PC-9 (cell line): ENCODE measurements at regions not wholly inside any gene's neighbourhood (a gene's known extent, or its start where the extent isn't known, plus 50 kb on each side); places are given as distances from the start of the nearest gene placed in this dataset.

Source experiments
- EZH2 ChIP-seq: fragments of 200-600 bp; sonication (generic); IDR thresholded peaks from 2 replicates; pipeline ENCODE4 v1.8.0; 2017; ENCODE audit warnings: antibody characterized with exemption, low read depth
- TF ChIP-seq, protein P1 (sequence below): fragments of 200-600 bp; sonication (generic); conservative IDR thresholded peaks from 2 replicates; pipeline ENCODE4 v1.6.1; 2017; ENCODE audit warnings: mixed run types, antibody characterized with exemption, mild to moderate bottlenecking, moderate library complexity

DNA sequence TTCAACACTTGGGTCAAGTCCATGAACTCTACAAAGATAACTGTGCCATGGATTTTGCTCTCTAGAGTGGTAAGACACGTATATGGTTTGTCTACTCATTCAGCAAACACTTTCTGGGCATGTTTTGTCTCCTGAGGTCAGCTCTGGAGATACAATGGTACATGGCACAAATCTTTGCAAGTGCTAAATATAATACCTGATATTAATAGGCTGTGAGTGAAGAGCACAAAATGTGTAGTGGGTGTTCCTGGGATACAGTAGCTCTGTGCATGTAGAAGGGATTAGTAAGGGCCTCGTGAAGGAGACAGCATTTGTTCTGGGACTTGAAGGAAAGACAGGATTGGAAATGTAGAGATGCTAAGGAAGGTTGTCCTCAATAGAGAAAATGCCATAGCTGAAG is 360.9 kb downstream of the BCKDHB start:
- TF ChIP-seq EZH2, result no peak
- TF ChIP-seq, protein P1, sequence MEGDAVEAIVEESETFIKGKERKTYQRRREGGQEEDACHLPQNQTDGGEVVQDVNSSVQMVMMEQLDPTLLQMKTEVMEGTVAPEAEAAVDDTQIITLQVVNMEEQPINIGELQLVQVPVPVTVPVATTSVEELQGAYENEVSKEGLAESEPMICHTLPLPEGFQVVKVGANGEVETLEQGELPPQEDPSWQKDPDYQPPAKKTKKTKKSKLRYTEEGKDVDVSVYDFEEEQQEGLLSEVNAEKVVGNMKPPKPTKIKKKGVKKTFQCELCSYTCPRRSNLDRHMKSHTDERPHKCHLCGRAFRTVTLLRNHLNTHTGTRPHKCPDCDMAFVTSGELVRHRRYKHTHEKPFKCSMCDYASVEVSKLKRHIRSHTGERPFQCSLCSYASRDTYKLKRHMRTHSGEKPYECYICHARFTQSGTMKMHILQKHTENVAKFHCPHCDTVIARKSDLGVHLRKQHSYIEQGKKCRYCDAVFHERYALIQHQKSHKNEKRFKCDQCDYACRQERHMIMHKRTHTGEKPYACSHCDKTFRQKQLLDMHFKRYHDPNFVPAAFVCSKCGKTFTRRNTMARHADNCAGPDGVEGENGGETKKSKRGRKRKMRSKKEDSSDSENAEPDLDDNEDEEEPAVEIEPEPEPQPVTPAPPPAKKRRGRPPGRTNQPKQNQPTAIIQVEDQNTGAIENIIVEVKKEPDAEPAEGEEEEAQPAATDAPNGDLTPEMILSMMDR, result no peak
